ENCODE measurements at regions not wholly inside any gene's neighbourhood (a gene's known extent, or its start where the extent isn't known, plus 50 kb on each side); places are given as distances from the start of the nearest gene placed in this dataset.

- Histone ChIP-seq H4K20me1 (ENCODE audit: insufficient read depth) (no peaks in the 10 kb centered on the region), H3F3A (replicated peaks; ENCODE audit: insufficient read depth) (no peaks in the 10 kb centered on the region), H3K4me3 (ENCODE audit: low read depth in 2 of 2, low read length in 1 of 2) (no peak overlapping the region), H2AFZ (ENCODE audit: low read depth) (no peak overlapping the region), H3K79me2 (ENCODE audit: insufficient read depth) (no peaks in the 10 kb centered on the region), H3K36me3 (replicated peaks in 1 of 2; ENCODE audit: control insufficient read depth in 1 of 2, insufficient read depth in 2 of 2, low read length in 1 of 2) (no peaks in the 10 kb centered on the region), H3K9ac (no peak overlapping the region), H3K27me3 (ENCODE audit: insufficient read depth) (no peaks in the 10 kb centered on the region), H3K9me2 (no peaks in the 10 kb centered on the region), H3K4me1 (ENCODE audit: control insufficient read depth in 1 of 2, insufficient read depth in 2 of 2, low read depth in 1 of 2, low read length in 1 of 2) (no peaks in the 10 kb centered on the region; a peak in 1 of 4 replicates), H3K27ac (ENCODE audit: low read depth in 2 of 2, low read length in 1 of 2) (no peak overlapping the region), H3K9me3 (no peaks in the 10 kb centered on the region), H3K4me2 (no peak overlapping the region)
- POLR2A ChIA-PET = no interaction called here
- CTCF ChIA-PET = interaction anchor here (0.6 to 2.1 kb wide), 5 partner anchors 15 to 837 kb away, joined by 3 to 7 read pairs (median 3); no protein-coding TSS in a partner anchor
- WGBS (ENCODE audit: low lambda C conversion rate) = 39% methylated on average over 3 of the region's 3 CpGs
- TF ChIP-seq TCF12 (IDR thresholded peaks at IDR 0.05) (no peak), EZH2phosphoT487 (IDR thresholded peaks at IDR 0.05; ENCODE audit: borderline replicate concordance, low read depth) (no peak), SIN3A (IDR thresholded peaks at IDR 0.05; ENCODE audit: borderline replicate concordance, low read depth, low read length) (no peak), CHD2 (IDR thresholded peaks at IDR 0.05; ENCODE audit: low read length, partially characterized antibody) (no peak), REST (IDR thresholded peaks at IDR 0.05; ENCODE audit: low read depth, low read length) (no peak), RXRA (IDR thresholded peaks at IDR 0.05; ENCODE audit: borderline replicate concordance, low read depth) (no peak), TEAD4 (IDR thresholded peaks at IDR 0.05; ENCODE audit: borderline replicate concordance, insufficient read depth) (no peak), RFX5 (IDR thresholded peaks at IDR 0.05; ENCODE audit: low read length) (no peak), GABPA (IDR thresholded peaks at IDR 0.05; ENCODE audit: low read depth) (no peak), FOSL2 (IDR thresholded peaks at IDR 0.05; ENCODE audit: borderline replicate concordance, low read depth) (no peak), NRF1 (IDR thresholded peaks at IDR 0.05; ENCODE audit: low read depth, low read length) (no peak), FOXJ3 (CRISPR knock-in tag; IDR thresholded peaks at IDR 0.05) (no peak), PBX3 (IDR thresholded peaks at IDR 0.05) (no peak), MEF2A (IDR thresholded peaks at IDR 0.05; ENCODE audit: borderline replicate concordance, low read depth) (no peak), JUND (IDR thresholded peaks at IDR 0.05) (no peak), TAF1 (IDR thresholded peaks at IDR 0.05; ENCODE audit: borderline replicate concordance, low read depth, low read length) (no peak), EP300 (IDR thresholded peaks at IDR 0.05; ENCODE audit: borderline replicate concordance in 1 of 2, low read depth in 1 of 2, low read length in 1 of 2) (no peak), ELF1 (IDR thresholded peaks at IDR 0.05) (no peak), MAX (IDR thresholded peaks at IDR 0.05; ENCODE audit: low read depth) (no peak)
- no peak for DNase-seq
Measured at GRCh38 chr12:119263466-119263865, 71.1 kb upstream of the CCDC60 start.
